ENCODE measurements at regions not wholly inside any gene's neighbourhood (a gene's known extent, or its start where the extent isn't known, plus 50 kb on each side); places are given as distances from the start of the nearest gene placed in this dataset.

DNA sequence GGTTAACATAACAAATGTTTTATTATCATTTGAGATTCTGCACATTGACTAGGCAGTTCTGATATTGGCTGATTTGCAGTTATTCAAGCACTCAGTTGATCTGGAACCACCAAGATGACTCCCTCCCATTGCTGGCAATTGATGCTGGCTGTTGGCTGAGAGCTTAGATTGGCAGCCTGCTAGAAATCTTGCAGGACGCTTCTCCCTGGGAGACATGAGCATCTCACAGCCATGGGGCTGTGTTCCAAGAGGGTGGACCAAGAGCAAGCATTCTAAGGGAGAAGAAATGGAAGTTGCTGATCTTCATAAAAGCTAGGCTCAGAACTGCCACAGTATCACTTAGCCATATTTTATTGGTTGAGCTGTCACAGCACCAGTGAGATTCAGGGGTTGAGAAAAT is 233.4 kb upstream of the ID4 start:
- Histone ChIP-seq H2BK20ac (ENCODE audit: low read length) (no peak overlapping the region), H2BK5ac (ENCODE audit: low read depth, low read length) (no peak overlapping the region), H3K4me2 (ENCODE audit: insufficient read depth in 1 of 2, low read depth in 2 of 2, low read length in 2 of 2) (no peak overlapping the region), H2BK15ac (ENCODE audit: low read length) (no peak overlapping the region), H3K14ac (ENCODE audit: insufficient read length) (no peak overlapping the region), H3K9ac (replicated peaks in 1 of 4; ENCODE audit: extremely low read depth in 1 of 4, low read depth in 3 of 4, low read length in 3 of 4) (no peak overlapping the region), H3K4me3 (ENCODE audit: extremely low read depth in 1 of 4, insufficient read depth in 2 of 4, low read depth in 3 of 4, low read length in 4 of 4) (no peak overlapping the region), H3K23me2 (ENCODE audit: low read depth, low read length) (no peaks in the 10 kb centered on the region), H3K18ac (ENCODE audit: extremely low read depth, low read length) (no peak overlapping the region), H4K5ac (ENCODE audit: insufficient read length, low read depth, low read length) (no peak overlapping the region), H3K27ac (ENCODE audit: low read depth, low read length) (no peak overlapping the region), H4K20me1 (replicated peaks in 1 of 2; ENCODE audit: control insufficient read depth in 1 of 2, insufficient read depth in 2 of 2, low read length in 2 of 2) (no peaks in the 10 kb centered on the region), H4K8ac (ENCODE audit: extremely low read depth, insufficient read depth, low read length) (no peak overlapping the region), H3K27me3 (replicated peaks in 1 of 4; ENCODE audit: control insufficient read depth in 3 of 4, extremely low read depth in 1 of 4, insufficient read depth in 3 of 4, low read length in 3 of 4) (no peaks in the 10 kb centered on the region), H3K56ac (replicated peaks; ENCODE audit: insufficient read length, low read depth, low read length) (no peak overlapping the region), H3K4me1 (replicated peaks in 1 of 4; ENCODE audit: control insufficient read depth in 3 of 4, insufficient read depth in 4 of 4, low read length in 3 of 4) (no peaks in the 10 kb centered on the region), H3K9me3 (ENCODE audit: insufficient read depth in 2 of 2, low read depth in 1 of 2, low read length in 1 of 2) (no peaks in the 10 kb centered on the region), H2BK12ac (ENCODE audit: low read depth, low read length) (peak overlapping the region; percentile 11; the same call in 1 of the 2 replicates), H3K23ac (ENCODE audit: insufficient read length) (no peak overlapping the region), H3K79me1 (ENCODE audit: low read depth, low read length) (no peaks in the 10 kb centered on the region), H3K36me3 (ENCODE audit: control insufficient read depth in 2 of 4, insufficient read depth in 4 of 4, low read length in 3 of 4) (no peaks in the 10 kb centered on the region), H2AK5ac (ENCODE audit: low read depth, low read length) (no peak overlapping the region), H3K4ac (replicated peaks; ENCODE audit: insufficient read length, low read depth, low read length) (no peak overlapping the region), H3K79me2 (ENCODE audit: control insufficient read depth in 1 of 2, insufficient read depth in 2 of 2, low read length in 2 of 2) (no peaks in the 10 kb centered on the region), H2BK120ac (replicated peaks; ENCODE audit: low read depth, low read length) (no peak overlapping the region), H2AFZ (ENCODE audit: low read length) (no peak overlapping the region), H4K91ac (replicated peaks; ENCODE audit: insufficient read length, low read length) (no peak overlapping the region)
- FAIRE-seq (no peak), DNase-seq (ENCODE audit: low read depth in 1 of 2, low spot score in 2 of 2) (no peak)
- ChIA-PET POLR2A (ENCODE audit: partially characterized antibody) (no interaction called here), CTCF (ENCODE audit: partially characterized antibody) (interaction anchor here (1.0 to 1.4 kb wide), 2 partner anchors 9 to 49 kb away, joined by 3 to 9 read pairs; no protein-coding TSS in a partner anchor)
- 89% methylated on average over 1 of the region's 1 CpG; no CpG with 5 or more reads in 1 of the 2 experiments for WGBS, 2 experiments (ENCODE audit: extremely low coverage in 1 of 2, insufficient coverage in 1 of 2, insufficient read length in 1 of 2, insufficient replicate concordance in 2 of 2, low coverage in 1 of 2, low lambda C conversion rate in 2 of 2, missing lambda C conversion rate in 1 of 2)
- TF ChIP-seq POU5F1 (IDR thresholded peaks at IDR 0.05; ENCODE audit: low read depth, low read length) (no peak), POLR2A (IDR thresholded peaks at IDR 0.05; ENCODE audit: control extremely low read depth in 1 of 2, low read depth in 2 of 2, low read length in 2 of 2) (no peak), NANOG (IDR thresholded peaks at IDR 0.05; ENCODE audit: insufficient read depth, low read depth, low read length, poor library complexity, severe bottlenecking) (no peak), MAFK (IDR thresholded peaks at IDR 0.05; ENCODE audit: low read depth, low read length) (no peak), SP4 (IDR thresholded peaks at IDR 0.05; ENCODE audit: low read length) (no peak), PHF8 (conservative IDR thresholded peaks at IDR 0.05; ENCODE audit: low read depth, low read length) (no peak), TCF12 (IDR thresholded peaks at IDR 0.05; ENCODE audit: low read depth, low read length) (no peak), ASH2L (IDR thresholded peaks at IDR 0.05; ENCODE audit: low read length) (no peak), EP300 (IDR thresholded peaks at IDR 0.05; ENCODE audit: borderline replicate concordance in 1 of 2, low read depth in 2 of 2, low read length in 2 of 2) (no peak), CBX8 (IDR thresholded peaks at IDR 0.05; ENCODE audit: borderline replicate concordance, low read depth, low read length) (no peak), GTF2F1 (IDR thresholded peaks at IDR 0.05; ENCODE audit: borderline replicate concordance, low read depth, low read length) (no peak), GABPA (IDR thresholded peaks at IDR 0.05; ENCODE audit: borderline replicate concordance, insufficient read depth, low read length) (no peak)
- TF ChIP-seq, protein P1, sequence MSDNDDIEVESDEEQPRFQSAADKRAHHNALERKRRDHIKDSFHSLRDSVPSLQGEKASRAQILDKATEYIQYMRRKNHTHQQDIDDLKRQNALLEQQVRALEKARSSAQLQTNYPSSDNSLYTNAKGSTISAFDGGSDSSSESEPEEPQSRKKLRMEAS (IDR thresholded peaks at IDR 0.05): no peak

Data from H1 (cell line).